ENCODE measurements at regions not wholly inside any gene's neighbourhood (a gene's known extent, or its start where the extent isn't known, plus 50 kb on each side); places are given as distances from the start of the nearest gene placed in this dataset.

- no peak for TF ChIP-seq CTCF (IDR thresholded peaks at IDR 0.05; ENCODE audit: extremely low read depth, missing control alignments)
- no peak for DNase-seq (ENCODE audit: low spot score)
These were observed 258.1 kb downstream of the IPO8 start for GRCh38 chr12:30437616-30438015.

DNA sequence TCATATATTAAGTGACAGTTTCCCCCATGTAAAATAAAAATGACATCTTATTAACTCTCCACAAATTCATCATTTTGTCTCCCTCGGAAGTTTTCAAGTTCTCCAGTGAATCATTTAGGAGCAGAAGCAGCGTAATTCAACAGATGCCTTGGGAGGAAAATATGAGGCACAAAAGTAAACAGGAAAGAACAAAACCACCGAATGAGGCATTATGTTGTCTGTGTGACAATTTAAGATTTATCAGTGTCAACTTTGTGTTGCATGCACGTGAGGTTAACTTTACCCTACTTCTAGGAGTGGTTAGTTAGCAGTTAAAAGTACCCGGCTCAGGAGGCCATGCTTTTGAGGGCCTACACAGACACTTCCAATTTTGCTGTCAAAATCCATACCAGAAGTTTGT lies 258.6 kb downstream of the IPO8 start:
- DNase-seq (ENCODE audit: low spot score), result no peak
- TF ChIP-seq CTCF (IDR thresholded peaks at IDR 0.05; ENCODE audit: extremely low read depth, missing control alignments), result no peak

- DNase-seq (ENCODE audit: low spot score), result no peak
- no peak for TF ChIP-seq CTCF (IDR thresholded peaks at IDR 0.05; ENCODE audit: extremely low read depth, missing control alignments)
These were observed 267.6 kb downstream of the IPO8 start for GRCh38 chr12:30428098-30428497.

DNA sequence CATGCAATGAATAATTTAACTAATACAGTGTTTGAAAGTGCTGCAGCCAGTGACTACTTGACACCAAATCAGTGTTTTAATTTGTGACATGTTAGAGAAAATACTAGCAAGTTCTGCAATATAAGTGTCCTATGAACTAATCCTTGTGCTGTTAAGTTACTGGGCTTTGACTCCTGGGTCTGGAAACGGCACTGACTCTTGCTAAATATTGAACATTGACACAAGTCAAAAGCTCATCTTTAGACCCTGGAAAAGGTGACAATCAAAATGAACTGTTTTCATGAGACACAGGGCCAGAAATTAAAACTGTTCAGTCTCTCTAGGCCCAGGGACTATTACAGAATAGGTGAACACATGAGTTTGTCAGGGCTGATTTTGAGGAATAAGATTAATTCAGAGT lies 268.1 kb downstream of the IPO8 start:
- no peak for DNase-seq (ENCODE audit: low spot score)
- TF ChIP-seq CTCF (IDR thresholded peaks at IDR 0.05; ENCODE audit: extremely low read depth, missing control alignments), result no peak

- TF ChIP-seq CTCF (IDR thresholded peaks at IDR 0.05; ENCODE audit: extremely low read depth, missing control alignments), result no peak
These were observed 270.2 kb downstream of the IPO8 start for GRCh38 chr12:30425445-30425844.

DNA sequence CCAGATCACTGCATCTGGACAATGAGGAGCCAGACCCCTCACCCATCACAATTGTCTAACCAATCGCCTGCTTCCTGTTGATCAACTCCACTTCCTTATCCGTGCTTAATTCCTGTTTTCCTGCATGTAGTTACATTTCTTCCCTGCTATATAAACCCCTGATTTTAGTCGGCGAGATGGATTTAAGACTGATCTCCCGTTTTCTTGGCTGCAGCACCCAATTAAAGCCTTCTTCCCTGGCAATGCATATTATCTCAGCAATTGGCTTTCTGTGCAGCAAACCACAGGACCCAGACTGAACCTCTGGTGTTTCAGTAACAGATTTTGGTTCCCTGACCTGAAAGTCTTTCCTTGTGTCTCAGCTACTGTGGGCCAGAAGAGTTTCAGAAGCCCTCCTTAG lies 272.3 kb downstream of the IPO8 start:
- TF ChIP-seq CTCF (IDR thresholded peaks at IDR 0.05; ENCODE audit: extremely low read depth, missing control alignments), result no peak
- DNase-seq (ENCODE audit: low spot score), result no peak

More at GRCh38 chr12:30425445-30425844, 270.2 kb downstream of the IPO8 start:
- DNase-seq (ENCODE audit: low spot score), result no peak

- TF ChIP-seq CTCF (IDR thresholded peaks at IDR 0.05; ENCODE audit: extremely low read depth, missing control alignments), result no peak
- DNase-seq (ENCODE audit: low spot score), result no peak
These were observed 272.8 kb downstream of the IPO8 start for GRCh38 chr12:30422844-30423243.

Data from GM20000 (cell line).